ENCODE measurements at regions not wholly inside any gene's neighbourhood (a gene's known extent, or its start where the extent isn't known, plus 50 kb on each side); places are given as distances from the start of the nearest gene placed in this dataset.

DNA sequence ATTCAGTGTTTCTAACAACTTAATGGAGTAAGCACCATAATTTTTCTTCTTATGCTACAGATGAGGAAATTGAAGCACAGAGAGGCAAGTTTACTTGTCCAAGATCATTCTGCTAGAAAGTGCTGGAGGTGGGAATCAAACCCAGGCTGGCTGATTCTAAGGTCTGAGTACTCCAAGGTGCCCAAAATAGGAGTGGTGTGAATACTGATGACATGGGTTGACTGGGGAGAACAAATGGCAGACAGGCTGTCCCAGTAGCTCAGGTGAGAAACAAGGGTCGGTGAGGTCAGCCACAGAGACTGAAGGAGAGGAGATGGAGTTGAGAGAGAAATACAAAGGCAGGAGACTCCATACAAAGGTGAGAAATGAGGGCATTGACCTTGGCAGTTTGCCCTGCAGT is 144.5 kb upstream of the EGFLAM start:
- Mint-ChIP-seq H3K27ac (no peak overlapping the region), H3K27me3 (no peaks in the 10 kb centered on the region), H3K36me3 (ENCODE audit: insufficient read depth) (no peaks in the 10 kb centered on the region), H3K4me3 (ENCODE audit: low read depth) (no peak overlapping the region), H3K9me3 (ENCODE audit: low read depth) (no peaks in the 10 kb centered on the region), H3K4me1 (ENCODE audit: low read depth) (peaks cover 4% of the 10 kb centered on the region)
- TF ChIP-seq, protein P1, sequence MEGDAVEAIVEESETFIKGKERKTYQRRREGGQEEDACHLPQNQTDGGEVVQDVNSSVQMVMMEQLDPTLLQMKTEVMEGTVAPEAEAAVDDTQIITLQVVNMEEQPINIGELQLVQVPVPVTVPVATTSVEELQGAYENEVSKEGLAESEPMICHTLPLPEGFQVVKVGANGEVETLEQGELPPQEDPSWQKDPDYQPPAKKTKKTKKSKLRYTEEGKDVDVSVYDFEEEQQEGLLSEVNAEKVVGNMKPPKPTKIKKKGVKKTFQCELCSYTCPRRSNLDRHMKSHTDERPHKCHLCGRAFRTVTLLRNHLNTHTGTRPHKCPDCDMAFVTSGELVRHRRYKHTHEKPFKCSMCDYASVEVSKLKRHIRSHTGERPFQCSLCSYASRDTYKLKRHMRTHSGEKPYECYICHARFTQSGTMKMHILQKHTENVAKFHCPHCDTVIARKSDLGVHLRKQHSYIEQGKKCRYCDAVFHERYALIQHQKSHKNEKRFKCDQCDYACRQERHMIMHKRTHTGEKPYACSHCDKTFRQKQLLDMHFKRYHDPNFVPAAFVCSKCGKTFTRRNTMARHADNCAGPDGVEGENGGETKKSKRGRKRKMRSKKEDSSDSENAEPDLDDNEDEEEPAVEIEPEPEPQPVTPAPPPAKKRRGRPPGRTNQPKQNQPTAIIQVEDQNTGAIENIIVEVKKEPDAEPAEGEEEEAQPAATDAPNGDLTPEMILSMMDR (IDR thresholded peaks at IDR 0.05; ENCODE audit: unreplicated experiment), result no peak
- DNase-seq (ENCODE audit: low spot score, unreplicated experiment), result no peak

GRCh38 chr5:38113456-38113855 is 144.9 kb upstream of the EGFLAM start:
- no peaks in the 10 kb centered on the region for H3K27me3 Mint-ChIP-seq
- no peak overlapping the region for H3K27ac Mint-ChIP-seq
- no peaks in the 10 kb centered on the region for H3K9me3 Mint-ChIP-seq (ENCODE audit: low read depth)
- TF ChIP-seq, protein P1 (IDR thresholded peaks at IDR 0.05; ENCODE audit: unreplicated experiment), result no peak
- DNase-seq (ENCODE audit: low spot score, unreplicated experiment), result no peak
- no peak overlapping the region for H3K4me3 Mint-ChIP-seq (ENCODE audit: low read depth)
- H3K4me1 Mint-ChIP-seq (ENCODE audit: low read depth), result peaks cover 4% of the 10 kb centered on the region
- H3K36me3 Mint-ChIP-seq (ENCODE audit: insufficient read depth), result no peaks in the 10 kb centered on the region

DNA sequence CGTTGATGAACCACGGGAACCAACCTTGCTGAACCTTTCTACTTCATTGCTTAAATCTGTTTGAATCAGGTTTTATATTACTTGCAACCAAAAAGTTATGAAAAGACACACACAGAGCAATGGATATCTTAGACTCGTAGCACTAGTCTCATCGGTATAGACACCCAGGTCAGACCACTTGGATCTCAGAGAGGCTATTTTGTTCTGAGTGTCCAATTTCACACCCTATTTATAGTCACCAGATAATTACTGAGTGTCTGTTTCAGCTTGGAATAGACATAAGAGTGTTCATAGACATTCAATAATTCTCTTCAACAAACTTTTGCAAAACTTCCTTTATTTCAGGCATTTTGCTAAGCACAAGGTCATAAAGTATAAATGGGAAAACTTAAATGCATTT is 145.4 kb upstream of the EGFLAM start:
- TF ChIP-seq, protein P1 (IDR thresholded peaks at IDR 0.05; ENCODE audit: unreplicated experiment), result no peak
- H3K36me3 Mint-ChIP-seq (ENCODE audit: insufficient read depth), result no peaks in the 10 kb centered on the region
- no peaks in the 10 kb centered on the region for H3K9me3 Mint-ChIP-seq (ENCODE audit: low read depth)
- no peak overlapping the region for H3K27ac Mint-ChIP-seq
- no peak overlapping the region for H3K4me3 Mint-ChIP-seq (ENCODE audit: low read depth)
- H3K27me3 Mint-ChIP-seq, result no peaks in the 10 kb centered on the region
- DNase-seq (ENCODE audit: low spot score, unreplicated experiment), result no peak
- peaks cover 4% of the 10 kb centered on the region for H3K4me1 Mint-ChIP-seq (ENCODE audit: low read depth)

GRCh38 chr5:38110130-38110529 is 148.2 kb upstream of the EGFLAM start:
- H3K4me1 Mint-ChIP-seq (ENCODE audit: low read depth), result peaks cover 7% of the 10 kb centered on the region
- H3K9me3 Mint-ChIP-seq (ENCODE audit: low read depth), result no peaks in the 10 kb centered on the region
- no peak overlapping the region for H3K27ac Mint-ChIP-seq
- H3K36me3 Mint-ChIP-seq (ENCODE audit: insufficient read depth), result no peaks in the 10 kb centered on the region
- DNase-seq (ENCODE audit: low spot score, unreplicated experiment), result no peak
- TF ChIP-seq, protein P1 (IDR thresholded peaks at IDR 0.05; ENCODE audit: unreplicated experiment), result no peak
- no peaks in the 10 kb centered on the region for H3K27me3 Mint-ChIP-seq
- no peak overlapping the region for H3K4me3 Mint-ChIP-seq (ENCODE audit: low read depth)

- TF ChIP-seq, protein P1 (IDR thresholded peaks at IDR 0.05; ENCODE audit: unreplicated experiment), result no peak
- no peak for DNase-seq (ENCODE audit: low spot score, unreplicated experiment)
- no peak overlapping the region for H3K27ac Mint-ChIP-seq
- H3K27me3 Mint-ChIP-seq, result no peaks in the 10 kb centered on the region
- peaks cover 18% of the 10 kb centered on the region for H3K4me1 Mint-ChIP-seq (ENCODE audit: low read depth)
- H3K9me3 Mint-ChIP-seq (ENCODE audit: low read depth), result no peaks in the 10 kb centered on the region
- no peaks in the 10 kb centered on the region for H3K36me3 Mint-ChIP-seq (ENCODE audit: insufficient read depth)
- no peak overlapping the region for H3K4me3 Mint-ChIP-seq (ENCODE audit: low read depth)
Observed at GRCh38 chr5:38107096-38107495, 151.3 kb upstream of the EGFLAM start.

Data from progenitor cell of endocrine pancreas (in vitro differentiated cells).